GM18498 (cell line): ENCODE measurements at regions not wholly inside any gene's neighbourhood (a gene's known extent, or its start where the extent isn't known, plus 50 kb on each side); places are given as distances from the start of the nearest gene placed in this dataset.

Experiments
- ATAC-seq: cut with Tn5 transposase; IDR thresholded peaks from one replicate; pipeline ENCODE4 v1.9.1; 2021; ENCODE audit warnings: mild to moderate bottlenecking, moderate library complexity; ENCODE audit not compliant: unreplicated experiment

DNA sequence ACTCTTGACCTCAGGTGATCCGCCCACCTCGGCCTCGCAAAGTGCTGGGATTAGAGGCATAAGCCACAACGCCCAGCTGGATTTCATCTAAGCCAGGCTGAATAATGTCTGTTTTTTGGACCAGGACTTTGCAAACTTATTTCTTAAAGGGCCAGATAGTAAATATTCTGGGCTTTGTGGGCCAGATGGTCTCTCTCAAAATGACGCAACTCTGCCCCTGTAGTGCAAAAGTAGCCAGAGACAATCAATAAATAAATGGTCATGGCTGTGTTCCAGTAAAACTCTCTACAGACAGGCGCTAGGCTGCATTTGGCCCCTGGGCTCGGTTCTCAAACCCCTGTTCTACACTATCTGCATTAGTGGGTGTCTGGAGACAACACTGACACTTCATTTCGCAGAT, 121.9 kb upstream of the CDH13 start:
- ATAC-seq, result no peak

DNA sequence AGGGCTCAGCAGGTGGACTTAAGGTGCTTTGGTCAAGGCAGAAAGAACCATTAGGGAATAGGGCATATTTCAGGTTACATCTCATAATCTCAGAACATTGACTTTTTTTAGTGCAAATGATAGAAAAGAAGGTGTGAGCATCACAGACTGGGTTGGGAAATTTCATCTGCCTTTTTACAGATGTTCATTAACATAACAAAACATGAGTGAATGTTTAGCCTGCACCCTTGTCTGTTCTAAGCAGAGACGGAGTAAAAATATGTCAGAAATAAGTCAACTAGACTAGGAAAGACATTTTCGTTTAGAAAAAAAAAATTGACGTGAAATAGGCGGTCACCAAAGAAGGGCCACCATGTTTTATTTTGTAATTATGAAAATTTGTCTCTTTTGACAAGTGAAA, 127.5 kb upstream of the CDH13 start:
- no peak for ATAC-seq

DNA sequence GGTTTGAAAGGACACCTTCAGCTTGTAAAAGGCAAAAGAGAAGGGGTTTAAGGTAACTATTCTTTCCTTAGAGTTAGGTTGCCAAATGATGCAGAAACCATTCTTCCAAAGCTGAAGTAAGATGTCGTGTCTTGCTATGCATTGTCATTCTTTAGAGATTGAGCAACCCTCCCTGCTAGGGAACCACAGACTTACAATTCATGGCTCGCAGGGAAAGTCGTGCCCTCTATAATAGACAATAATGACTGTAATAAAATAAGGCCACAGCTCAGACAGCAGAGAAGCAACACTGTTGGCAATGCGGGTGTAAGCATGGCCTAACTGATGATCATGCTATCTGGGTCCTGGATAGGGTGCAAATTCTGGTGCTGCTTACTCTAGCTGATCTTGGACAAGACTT, 129.6 kb upstream of the CDH13 start:
- ATAC-seq, result no peak

DNA sequence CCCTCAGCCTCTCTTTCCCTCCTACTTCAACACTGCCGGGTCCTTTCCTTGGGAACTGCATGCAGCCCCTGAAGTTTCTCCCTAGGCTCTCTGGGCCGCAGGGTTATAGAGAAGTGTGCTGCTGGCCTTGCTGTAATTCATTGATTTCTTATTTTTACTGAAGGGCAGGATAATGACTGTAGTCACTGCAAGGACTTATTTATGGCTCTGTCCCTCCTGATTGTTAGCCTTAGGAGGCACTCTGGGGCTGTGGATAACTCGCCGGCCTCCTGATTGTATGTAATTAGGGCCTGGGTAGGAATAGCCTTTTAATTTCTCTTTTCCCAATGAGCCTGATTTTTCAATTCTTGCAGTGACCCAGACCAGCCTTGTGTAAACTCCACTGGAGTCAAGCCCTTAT, 138.3 kb upstream of the CDH13 start:
- no peak for ATAC-seq

DNA sequence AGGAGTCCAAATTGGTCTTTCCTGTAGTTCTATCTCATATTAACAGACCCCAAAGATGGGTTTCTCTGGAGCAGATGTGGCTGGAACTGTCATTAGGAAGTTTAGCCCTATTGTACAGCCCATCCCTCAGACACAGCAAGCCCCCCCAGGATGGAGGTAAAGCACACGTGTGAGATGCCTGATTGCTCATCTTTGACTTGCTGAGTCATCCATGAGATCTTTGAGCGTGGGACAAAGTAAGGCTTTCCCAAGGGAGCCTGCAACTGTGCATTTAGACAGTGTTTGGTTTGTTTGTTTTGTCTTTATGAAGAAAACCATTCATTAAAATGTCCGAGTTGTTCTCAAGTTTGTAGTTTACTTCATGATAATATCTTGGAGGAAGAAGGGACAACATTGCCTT, 145.3 kb upstream of the CDH13 start:
- no peak for ATAC-seq

DNA sequence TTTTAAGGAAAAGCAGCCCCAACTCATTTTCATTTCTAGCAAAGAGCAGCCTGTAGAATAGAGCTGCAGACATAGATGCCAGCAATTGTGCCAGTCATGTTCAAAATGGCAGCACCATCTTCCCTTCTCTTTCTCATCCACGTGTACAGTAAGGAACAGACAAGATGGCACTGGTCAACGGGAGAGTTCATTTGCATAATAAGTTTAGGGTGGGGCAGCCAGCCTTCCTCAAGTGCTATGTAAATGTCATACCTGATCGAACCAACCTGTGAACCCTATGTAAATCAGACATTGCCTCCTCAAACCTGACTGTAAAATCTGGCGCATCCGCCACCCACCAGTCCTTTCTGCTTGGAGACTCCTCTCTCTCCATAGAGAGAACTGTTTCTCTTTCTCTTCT, 150.0 kb upstream of the CDH13 start:
- ATAC-seq, result no peak

DNA sequence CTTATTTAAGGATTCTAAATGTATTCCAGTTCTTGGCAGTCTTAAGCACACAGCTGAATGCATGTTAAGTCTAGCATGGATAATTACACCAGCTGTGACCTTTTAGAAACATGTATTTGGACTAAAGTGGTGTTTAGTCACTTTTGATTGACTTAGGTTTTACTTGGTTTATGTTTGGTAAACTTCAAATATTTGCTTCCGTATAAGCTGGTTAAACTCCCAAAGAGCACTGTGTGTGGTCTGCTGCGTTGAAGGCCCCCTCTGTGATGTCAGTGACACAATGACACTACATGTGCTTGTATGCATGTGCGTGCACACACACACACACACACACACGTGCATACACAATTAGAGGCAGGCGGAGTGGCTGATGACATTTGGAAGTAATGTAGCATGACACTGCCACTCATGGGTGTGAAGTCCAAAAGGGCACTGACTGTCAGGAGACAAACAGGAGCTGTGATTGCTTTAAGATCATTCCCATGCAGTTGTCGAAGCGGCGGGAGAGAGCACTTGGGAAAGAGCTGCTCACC, 156.1 kb upstream of the CDH13 start:
- no peak for ATAC-seq

DNA sequence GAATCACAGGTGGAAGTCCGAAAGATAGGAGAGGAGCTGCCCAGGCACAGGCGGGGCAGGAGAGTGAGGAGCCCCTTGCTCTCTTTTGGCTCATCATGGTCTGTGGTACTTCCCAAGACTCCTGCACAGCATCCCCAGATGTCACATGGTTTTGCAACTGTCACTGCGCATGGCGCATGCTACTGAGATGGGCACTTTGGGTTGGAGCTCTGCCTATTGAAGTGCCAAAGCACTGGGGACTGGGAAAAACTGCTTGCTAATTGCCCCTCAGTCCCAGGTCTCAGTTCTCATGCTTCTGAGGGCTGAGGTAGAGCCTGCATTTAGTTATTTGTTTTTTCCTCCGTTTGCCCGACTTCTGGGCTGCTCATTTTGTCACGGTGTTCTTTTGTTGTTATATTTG, 156.8 kb upstream of the CDH13 start:
- ATAC-seq, result no peak

DNA sequence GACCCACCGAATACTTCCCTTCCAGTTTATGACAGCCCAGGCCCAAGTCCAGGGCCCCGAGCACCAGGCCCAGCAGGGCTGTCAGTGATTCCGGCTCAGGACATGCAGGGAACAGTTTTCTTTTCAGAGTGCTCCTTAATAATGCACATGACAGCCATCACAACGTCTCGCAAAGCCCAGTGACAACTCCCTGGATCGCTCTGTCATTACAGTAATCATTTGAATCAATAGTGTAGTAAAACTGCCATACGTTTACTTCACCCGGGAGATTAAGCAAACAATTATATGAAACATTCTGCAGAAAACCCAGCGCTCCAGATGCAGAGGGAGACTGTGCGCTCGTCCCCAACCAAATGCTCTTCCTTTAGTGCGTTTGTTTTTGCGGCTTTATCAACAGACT, 162.6 kb upstream of the CDH13 start:
- no peak for ATAC-seq

DNA sequence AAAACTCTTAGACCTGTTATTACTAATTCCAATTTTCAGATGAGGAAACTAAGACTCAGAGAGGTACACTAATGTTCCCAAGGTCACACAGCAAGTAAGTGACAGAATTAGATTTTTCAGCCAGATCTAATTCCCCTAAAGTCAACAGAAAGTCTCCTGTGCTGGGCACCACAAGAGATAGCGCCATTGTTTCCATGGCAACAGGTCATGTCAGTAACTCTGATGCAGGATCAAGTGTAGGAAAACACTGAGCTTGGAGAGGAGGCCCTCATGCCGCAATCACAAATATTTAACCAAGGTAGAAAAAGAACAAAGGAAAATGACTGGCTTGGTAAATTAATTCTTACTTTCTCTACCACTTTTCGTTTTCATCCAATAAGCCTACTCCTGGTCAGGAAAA, 166.0 kb upstream of the CDH13 start:
- no peak for ATAC-seq

DNA sequence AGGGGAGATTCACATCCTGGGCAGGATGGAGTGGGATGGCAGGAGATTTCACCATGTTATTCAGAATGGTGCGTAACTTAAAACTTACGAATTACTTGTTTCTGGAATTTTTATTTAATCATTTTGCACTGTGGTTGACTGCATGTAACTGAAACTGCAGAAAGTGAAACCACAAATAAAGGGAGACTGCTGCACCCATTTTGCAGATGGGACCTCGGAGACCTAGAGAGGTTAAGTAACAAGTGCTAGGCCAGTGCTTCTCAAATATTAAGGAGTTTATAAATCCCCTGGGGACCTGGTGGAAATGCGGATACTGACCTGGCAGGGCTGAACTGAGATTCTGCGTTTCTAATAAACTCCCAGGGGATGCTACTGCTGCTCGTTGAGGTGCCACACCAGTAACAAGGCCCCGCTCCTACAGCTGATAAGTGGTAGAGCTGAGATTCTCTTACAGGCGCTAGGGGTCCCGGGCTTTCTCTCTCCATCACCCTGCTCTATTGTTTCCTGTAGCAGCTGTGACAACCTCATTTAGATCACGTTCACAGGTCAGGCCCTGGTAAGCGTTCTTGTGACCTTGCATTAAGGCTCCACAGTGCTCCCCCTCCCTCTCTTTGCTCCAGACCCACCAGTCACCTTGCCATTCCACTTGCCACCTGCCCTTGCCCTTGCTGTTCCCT, 167.1 kb upstream of the CDH13 start:
- ATAC-seq, result no peak

DNA sequence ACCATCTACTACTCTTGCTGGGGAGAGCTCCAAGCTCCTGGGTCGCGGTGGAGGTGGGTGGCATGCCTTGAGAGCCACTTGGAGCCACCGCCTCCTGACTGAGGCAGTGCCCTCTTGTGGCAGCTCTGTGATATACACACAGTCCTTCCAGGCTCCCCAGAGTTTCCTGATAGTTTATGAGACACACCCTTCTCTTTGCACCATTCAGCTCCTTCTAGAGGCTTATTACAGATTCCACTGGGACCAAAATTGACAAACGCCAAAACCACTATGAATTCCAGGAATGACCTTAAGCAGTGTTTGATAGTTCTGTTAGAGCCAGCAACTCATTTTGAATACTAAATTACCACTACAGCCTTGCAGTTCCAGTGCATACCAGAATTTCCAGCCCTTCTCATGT, 170.1 kb upstream of the CDH13 start:
- ATAC-seq, result peak; percentile 90

DNA sequence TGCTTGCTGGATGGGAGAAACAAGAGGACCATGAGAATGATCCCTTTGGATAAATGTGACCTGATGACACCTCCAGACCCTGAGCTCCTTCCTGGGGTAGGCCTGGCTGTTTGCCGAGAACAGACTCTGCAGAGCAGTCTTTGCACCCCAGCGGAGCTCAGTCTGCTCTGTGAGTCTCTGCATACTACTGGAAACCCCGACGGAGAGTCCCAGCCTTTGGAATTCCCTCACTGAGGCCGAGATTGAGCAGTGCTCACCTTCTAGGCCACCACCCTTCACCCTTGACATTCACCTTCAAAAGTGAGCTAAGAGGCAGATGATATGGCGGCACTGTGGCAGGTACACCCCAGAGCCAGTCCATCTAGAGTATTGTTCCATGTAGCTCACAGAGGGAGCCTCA, 172.2 kb upstream of the CDH13 start:
- ATAC-seq, result no peak

DNA sequence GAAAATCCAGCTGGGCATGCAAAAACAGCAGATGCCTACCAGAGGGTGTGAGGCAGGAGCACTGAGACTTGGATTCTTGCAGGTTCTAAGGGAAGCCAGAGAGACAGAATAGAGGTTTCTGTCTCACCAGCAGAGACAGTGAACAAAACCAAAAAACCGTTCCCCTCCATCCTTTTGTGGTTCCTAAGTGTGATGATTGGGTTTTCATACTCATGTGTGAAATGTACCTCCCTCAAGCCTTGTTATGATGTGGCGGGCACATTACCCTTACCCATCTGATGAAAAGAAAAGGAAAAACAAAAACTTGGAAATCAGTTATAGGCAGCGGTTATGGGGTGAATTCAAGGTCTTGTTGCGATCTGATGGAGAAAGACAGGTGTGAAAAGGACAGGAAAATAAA, 172.6 kb upstream of the CDH13 start:
- ATAC-seq, result no peak

DNA sequence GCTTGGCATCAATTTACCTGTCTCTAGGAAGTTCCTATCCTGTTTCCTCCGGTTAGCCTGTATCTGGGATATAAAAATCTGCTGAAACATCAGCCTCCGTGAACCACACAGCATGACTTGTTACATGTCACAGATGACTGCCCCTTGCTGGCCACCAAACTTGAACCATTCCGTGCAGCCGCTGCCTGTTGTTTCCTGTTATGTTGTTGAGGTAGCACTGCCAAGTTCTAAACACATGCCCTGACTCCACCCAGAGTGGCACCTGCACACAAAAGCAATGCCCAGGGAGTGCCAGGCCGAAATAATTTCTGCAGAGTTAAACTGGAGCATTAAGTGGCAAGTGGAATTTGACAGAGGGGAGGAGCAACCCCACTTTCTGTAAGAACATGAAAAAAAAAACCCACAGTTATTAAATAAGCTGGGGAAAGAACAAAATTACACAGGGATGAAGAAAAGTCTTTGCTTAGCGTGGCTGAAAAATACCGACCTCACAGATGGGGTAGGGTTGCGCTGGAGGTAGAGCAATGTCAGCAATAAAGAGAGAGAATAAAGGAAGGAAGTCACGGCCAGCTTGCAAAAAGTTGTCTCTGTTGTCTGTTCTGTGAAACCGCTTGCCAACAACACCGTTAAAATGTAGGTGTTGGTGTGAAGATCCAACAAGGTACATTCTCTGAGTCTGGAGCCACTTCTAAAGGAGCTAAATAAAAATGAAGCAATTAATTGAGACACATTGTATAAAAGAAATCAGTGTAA, 174.6 kb upstream of the CDH13 start:
- no peak for ATAC-seq

DNA sequence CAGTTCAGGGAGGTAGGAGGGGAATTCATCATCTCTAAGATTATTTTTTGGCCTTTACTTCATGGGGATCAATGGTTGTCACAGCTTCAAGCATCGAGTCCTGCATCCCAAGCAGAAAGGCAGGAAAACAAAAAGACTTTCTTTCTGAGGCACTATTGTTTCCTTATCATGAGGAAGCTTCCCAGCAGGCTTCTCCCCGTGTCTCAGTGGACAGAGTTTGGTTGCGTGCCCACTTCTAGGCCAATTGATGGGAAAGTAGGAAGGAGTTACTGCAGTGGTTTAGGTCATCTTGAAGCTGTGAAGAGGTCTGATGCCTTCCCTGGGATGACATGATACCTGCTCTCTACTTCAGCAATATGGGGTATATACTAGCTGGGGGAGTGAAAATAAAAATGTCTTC, 175.3 kb upstream of the CDH13 start:
- ATAC-seq, result no peak

DNA sequence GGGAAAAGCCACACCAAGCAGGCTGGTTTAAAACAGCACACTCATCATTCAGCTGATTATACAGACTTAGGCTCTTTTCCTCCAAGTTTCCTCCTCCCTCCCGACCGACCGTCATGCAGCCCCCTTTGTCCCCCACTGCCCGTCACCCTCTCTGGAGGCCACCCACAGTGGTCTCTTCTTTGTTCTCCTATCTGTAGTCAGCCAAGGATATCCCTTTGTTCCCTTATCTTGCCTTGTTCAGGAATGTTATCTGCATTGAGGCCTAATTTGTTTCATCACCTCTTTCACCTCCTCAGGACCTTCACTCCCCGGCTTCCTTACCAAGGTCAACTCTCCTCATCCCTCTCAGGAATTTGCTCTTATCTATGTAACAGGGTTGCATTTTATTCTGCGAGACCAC, 186.4 kb upstream of the CDH13 start:
- no peak for ATAC-seq

DNA sequence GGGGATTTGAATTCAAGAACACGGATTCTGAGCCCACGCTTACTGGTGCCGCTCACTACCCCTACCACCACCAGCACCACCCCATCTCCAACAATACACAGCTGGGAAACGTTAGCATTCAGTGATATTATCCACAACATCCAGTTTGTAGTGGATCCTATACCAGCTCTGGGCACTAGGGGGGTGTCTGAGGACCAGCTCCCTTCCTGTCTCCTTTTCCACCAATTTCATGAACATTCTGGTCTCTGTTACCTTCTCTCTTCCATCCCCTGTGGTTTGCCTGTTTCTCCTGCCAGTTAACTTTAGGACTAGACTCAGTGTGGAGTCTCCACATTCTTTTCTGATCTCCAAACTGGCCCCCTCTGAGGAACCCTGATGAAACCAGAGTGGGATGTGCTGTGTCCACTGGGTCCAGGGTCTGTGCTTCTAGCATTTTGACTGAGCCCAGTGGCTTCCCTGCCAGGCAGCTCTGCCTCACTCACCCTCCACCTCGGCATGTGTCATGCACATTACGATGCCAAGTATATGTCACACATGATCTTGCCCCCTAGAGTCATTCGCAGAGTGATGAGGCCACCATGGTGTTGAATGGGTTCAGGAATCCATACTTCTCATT, 187.0 kb upstream of the CDH13 start:
- ATAC-seq, result no peak

DNA sequence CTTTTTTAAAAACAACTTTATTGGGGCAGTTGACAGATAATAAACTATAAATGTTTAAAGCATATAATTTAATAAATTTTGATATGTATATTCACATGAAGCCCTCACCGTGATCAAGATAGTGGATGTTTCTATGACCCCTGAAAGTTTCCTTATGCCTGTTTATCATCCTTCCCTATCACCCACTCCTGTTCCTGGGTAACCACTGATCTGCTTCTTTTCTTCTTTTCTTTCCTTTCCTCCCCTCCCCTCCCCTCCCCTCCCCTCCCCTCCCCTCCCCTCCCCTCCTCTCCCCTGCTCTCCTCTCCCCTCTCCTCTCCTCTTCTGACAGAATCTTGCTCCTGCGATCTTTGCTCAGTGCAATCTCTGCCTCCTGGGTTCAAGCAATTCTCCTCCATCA, 193.7 kb upstream of the CDH13 start:
- no peak for ATAC-seq

DNA sequence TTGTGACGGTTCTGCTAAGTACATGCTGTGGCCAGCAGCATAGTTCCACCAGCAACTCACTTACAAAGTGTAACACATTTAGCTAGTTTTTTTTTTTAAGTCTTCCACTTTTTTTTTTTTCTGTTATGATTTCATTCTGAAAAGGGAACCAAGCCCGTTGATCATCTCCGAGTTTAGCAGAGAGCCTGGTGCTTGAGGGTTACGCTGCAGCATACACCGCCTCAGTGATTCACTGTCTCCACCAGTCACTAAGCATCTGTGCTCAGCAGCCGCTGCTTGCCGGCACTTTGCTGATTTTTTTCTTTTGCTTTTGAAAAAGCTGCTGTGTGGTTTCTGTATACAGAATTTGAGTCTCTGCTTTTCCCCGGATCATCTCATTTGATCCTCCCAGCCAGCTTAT, 194.5 kb upstream of the CDH13 start:
- no peak for ATAC-seq

DNA sequence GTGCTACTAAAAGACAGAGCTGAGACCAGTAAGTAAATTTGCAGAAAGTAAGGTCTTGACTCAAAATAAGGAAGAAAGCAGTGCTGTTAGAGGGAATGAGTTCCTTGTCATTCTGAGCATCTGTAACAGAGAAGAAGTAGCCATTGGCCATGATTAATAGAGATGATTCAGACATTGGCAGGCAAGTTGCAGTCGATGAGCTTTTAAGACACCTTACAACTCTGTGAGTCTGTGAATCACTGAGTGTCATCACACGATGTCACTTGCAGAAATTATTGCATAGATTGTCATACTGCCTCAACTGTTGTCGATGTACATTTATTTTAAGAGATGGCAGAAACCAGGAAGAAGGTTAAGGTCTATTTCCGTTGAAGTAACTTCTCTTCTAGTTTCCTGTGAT, 201.1 kb upstream of the CDH13 start:
- ATAC-seq, result no peak

DNA sequence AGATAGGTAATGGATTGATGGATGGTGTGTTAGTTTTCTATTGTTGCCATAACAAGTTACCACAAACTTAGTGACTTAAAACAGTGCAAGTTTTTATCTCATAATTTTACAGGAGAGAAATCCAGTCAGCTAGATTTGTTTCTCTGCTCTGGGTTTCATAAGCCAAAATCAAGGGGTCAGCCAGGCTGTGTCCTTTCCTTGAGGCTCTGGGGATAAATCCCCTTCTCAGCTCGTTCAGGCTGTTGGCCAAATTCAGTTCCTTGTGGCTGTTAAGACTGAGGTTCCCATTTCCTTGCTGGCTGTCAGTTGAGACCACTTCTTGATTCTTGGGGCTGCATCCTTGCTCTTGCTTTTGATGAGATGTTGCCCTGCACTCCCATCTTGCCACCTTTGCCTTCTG, 204.9 kb upstream of the CDH13 start:
- no peak for ATAC-seq
